ENCODE measurements at regions not wholly inside any gene's neighbourhood (a gene's known extent, or its start where the extent isn't known, plus 50 kb on each side); places are given as distances from the start of the nearest gene placed in this dataset.

GRCh38 chr15:98240303-98240702, 279.8 kb downstream of the ARRDC4 start:
- ATAC-seq, result no peak
- no peak for TF ChIP-seq PATZ1 (CRISPR knock-in tag; IDR thresholded peaks at IDR 0.05; ENCODE audit: borderline replicate concordance)
- no peak for TF ChIP-seq BACH2 (CRISPR knock-in tag; IDR thresholded peaks at IDR 0.05; ENCODE audit: borderline replicate concordance)
- TF ChIP-seq CREB5 (CRISPR knock-in tag; IDR thresholded peaks at IDR 0.05; ENCODE audit: low read depth), result no peak
- no peak for TF ChIP-seq GLIS3 (CRISPR knock-in tag; IDR thresholded peaks at IDR 0.05)
- no peak for TF ChIP-seq ZFP30 (CRISPR knock-in tag; IDR thresholded peaks at IDR 0.05)

DNA sequence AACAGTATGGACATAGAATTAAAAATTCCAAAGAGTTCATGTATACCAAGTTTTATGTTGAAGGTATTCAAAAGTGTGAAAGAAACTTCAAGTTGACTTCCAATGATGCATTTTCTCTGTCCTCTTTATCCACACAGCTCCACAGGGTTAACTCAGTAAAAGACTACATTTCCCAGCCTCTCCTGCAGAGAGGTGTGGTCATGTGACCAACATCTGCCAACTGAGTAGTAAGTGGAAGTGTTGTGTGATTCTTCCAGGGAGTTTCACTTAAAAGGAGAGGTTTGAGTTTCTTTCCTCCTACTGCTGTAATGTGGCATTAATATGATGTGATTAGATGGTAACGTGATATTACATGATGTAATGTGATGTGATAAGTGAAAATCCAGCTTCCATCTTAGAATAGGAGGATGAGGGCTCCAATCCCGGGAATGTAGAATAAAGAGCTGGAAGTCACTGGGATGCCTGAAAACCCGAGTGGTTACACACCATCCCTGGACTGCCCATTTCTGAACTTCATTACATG, 280.6 kb downstream of the ARRDC4 start:
- TF ChIP-seq CSRNP3 (CRISPR knock-in tag; IDR thresholded peaks at IDR 0.05) (no peak), CREB5 (CRISPR knock-in tag; IDR thresholded peaks at IDR 0.05; ENCODE audit: low read depth) (no peak), SNAI2 (CRISPR knock-in tag; IDR thresholded peaks at IDR 0.05) (no peak), ARNTL (CRISPR knock-in tag; IDR thresholded peaks at IDR 0.05; ENCODE audit: borderline replicate concordance, low read depth) (no peak), ZNF8 (CRISPR knock-in tag; IDR thresholded peaks at IDR 0.05) (no peak), CSDC2 (CRISPR knock-in tag; IDR thresholded peaks at IDR 0.05) (no peak), ZC3H10 (CRISPR knock-in tag; IDR thresholded peaks at IDR 0.05) (no peak), PPARA (CRISPR knock-in tag; IDR thresholded peaks at IDR 0.05; ENCODE audit: borderline replicate concordance) (no peak)
- ATAC-seq, result no peak

DNA sequence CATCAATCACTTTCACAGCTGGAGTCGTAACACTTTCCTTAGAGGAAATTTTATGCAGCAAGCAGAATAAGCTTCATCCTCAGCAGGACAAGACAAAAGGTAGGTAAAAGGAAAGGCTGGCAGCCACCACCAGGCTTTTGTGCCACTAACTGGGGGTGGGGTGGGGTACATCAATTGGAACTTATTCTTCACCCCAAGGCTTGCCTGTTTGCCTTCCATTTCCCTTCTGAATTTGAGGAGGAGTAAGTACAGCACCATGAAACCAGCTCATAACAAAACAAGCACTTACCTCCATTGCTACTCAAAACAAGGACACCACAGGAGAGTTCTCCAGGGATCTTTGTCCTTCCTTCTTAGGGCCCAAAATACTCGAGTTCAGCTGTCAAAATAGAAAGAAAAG, 296.8 kb downstream of the ARRDC4 start:
- no peak for ATAC-seq
- TF ChIP-seq ISL1 (CRISPR knock-in tag; IDR thresholded peaks at IDR 0.05), result no peak
- no peak for TF ChIP-seq PATZ1 (CRISPR knock-in tag; IDR thresholded peaks at IDR 0.05; ENCODE audit: borderline replicate concordance)
- no peak for TF ChIP-seq ZNF8 (CRISPR knock-in tag; IDR thresholded peaks at IDR 0.05)
- no peak for TF ChIP-seq ESRRG (CRISPR knock-in tag; IDR thresholded peaks at IDR 0.05)
- TF ChIP-seq SNAI2 (CRISPR knock-in tag; IDR thresholded peaks at IDR 0.05), result no peak
- no peak for TF ChIP-seq PPARA (CRISPR knock-in tag; IDR thresholded peaks at IDR 0.05; ENCODE audit: borderline replicate concordance)
- no peak for TF ChIP-seq TOX (CRISPR knock-in tag; IDR thresholded peaks at IDR 0.05; ENCODE audit: borderline replicate concordance)
- no peak for TF ChIP-seq CSRNP3 (CRISPR knock-in tag; IDR thresholded peaks at IDR 0.05)
- TF ChIP-seq TCF4 (CRISPR knock-in tag; IDR thresholded peaks at IDR 0.05; ENCODE audit: borderline replicate concordance), result no peak
- no peak for TF ChIP-seq ZNF70 (CRISPR knock-in tag; IDR thresholded peaks at IDR 0.05)
- TF ChIP-seq RARB (CRISPR knock-in tag; IDR thresholded peaks at IDR 0.05), result no peak
- TF ChIP-seq ZFP3 (CRISPR knock-in tag; IDR thresholded peaks at IDR 0.05), result no peak
- TF ChIP-seq ZNF565 (CRISPR knock-in tag; conservative IDR thresholded peaks at IDR 0.05; ENCODE audit: low read depth), result no peak
